ENCODE measurements at regions not wholly inside any gene's neighbourhood (a gene's known extent, or its start where the extent isn't known, plus 50 kb on each side); places are given as distances from the start of the nearest gene placed in this dataset.

DNA sequence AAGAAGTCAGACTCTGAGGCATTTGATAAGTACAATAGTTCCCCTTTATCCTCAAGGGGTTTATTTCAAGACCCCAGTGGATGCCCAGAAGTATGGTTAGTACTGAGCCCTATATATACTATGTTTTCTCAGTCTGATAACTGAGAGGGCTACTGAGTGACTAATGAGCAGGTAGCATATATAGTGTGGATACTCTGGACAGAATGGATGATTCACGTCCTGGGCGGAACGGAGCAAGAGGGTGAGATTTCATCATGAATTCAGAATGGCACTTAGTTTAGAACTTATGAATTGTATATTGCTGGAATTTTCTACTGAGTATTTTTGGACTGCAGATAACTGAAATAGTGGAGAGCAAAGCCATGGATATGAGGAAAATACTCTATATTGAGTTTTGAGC, 457.6 kb downstream of the PLK2 start:
- no peak overlapping the region for H3K4me3 ChIP-seq (ENCODE audit: low read length)
- TF ChIP-seq, protein P1, sequence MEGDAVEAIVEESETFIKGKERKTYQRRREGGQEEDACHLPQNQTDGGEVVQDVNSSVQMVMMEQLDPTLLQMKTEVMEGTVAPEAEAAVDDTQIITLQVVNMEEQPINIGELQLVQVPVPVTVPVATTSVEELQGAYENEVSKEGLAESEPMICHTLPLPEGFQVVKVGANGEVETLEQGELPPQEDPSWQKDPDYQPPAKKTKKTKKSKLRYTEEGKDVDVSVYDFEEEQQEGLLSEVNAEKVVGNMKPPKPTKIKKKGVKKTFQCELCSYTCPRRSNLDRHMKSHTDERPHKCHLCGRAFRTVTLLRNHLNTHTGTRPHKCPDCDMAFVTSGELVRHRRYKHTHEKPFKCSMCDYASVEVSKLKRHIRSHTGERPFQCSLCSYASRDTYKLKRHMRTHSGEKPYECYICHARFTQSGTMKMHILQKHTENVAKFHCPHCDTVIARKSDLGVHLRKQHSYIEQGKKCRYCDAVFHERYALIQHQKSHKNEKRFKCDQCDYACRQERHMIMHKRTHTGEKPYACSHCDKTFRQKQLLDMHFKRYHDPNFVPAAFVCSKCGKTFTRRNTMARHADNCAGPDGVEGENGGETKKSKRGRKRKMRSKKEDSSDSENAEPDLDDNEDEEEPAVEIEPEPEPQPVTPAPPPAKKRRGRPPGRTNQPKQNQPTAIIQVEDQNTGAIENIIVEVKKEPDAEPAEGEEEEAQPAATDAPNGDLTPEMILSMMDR (conservative IDR thresholded peaks at IDR 0.05; ENCODE audit: low read depth, low read length): no peak
- DNase-seq (ENCODE audit: low read depth): no peak

DNA sequence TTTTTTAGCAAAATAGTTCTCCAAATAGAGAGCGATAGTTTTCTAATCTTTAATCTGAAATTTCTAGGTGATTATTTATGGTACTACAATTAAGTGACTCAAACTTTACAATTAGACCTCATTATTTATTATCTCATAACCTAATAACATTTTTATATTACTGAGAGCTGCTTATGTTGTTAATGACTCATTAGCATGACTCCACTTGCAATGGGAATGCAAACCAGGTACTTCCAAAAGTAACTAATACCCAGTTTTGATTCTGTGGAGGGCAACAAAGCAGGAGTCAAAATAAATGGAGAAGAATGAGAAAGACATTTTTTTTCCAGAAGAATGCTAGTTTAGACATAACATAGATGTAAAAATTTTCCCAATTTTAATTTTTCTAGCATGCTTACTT, 466.0 kb downstream of the PLK2 start:
- TF ChIP-seq, protein P1 (conservative IDR thresholded peaks at IDR 0.05; ENCODE audit: low read depth, low read length): no peak
- H3K4me3 ChIP-seq (ENCODE audit: low read length): no peak overlapping the region
- DNase-seq (ENCODE audit: low read depth): no peak

DNA sequence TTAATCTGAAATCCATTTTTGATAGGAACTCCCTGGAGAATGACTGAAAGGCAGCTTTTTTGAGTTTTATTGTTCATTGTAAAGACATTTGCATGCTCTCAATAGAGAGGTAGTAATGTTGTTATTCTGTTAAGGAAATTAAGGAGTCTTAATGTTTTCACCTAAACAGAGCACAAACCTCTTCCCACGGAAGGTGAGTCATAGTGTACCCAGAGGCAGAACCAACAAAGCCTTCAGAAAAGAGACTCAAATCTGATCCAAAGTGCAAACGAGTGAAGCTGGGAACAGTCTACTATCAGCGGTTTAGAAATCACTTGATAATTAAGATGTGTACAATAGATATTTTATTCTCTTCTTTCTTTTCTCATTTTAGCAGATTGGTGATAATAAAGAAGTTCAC, 470.5 kb downstream of the PLK2 start:
- peak; percentile 32 for DNase-seq (ENCODE audit: low read depth)
- TF ChIP-seq, protein P1 (conservative IDR thresholded peaks at IDR 0.05; ENCODE audit: low read depth, low read length): no peak
- no peak overlapping the region for H3K4me3 ChIP-seq (ENCODE audit: low read length)

DNA sequence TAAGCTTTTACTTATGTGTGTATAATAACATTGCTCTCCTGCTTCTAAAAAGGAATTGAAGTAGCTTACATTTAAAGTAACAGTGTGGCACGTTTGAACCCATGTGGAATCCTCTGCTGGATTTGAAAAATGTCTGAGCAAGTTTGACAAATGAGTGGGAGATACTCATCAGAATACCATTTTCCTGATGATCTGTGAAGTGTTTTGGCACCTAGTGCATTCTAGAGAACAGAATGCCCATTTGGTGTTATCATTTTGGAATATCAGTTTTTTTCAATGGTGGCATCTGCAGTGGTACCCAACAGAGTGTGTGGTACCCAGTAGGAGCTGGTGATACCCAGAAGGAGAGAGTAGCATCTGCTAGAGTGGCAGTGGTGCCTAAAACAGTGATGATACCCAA, 471.1 kb downstream of the PLK2 start:
- no peak overlapping the region for H3K4me3 ChIP-seq (ENCODE audit: low read length)
- TF ChIP-seq, protein P1 (conservative IDR thresholded peaks at IDR 0.05; ENCODE audit: low read depth, low read length): no peak
- no peak for DNase-seq (ENCODE audit: low read depth)

DNA sequence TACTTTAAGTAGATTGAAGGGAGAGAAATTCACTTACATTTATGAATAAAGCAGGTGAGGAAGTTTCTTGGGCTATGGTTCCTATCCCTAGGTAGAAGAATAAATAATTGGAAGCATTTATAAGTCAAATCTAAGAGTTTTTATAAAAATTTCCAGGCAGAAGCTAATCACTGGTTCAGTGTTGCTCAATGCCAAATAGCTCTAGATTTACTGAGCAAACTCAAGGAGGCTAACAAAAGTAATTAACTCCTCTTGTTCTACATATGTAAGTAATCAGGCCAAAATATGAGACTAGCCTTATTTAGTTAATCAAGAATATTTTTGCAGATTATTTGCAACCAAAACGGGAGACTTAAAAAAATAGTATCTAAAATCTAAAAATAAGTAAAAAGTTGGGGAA, 472.3 kb downstream of the PLK2 start:
- TF ChIP-seq, protein P1 (conservative IDR thresholded peaks at IDR 0.05; ENCODE audit: low read depth, low read length): no peak
- DNase-seq (ENCODE audit: low read depth): no peak
- no peak overlapping the region for H3K4me3 ChIP-seq (ENCODE audit: low read length)

DNA sequence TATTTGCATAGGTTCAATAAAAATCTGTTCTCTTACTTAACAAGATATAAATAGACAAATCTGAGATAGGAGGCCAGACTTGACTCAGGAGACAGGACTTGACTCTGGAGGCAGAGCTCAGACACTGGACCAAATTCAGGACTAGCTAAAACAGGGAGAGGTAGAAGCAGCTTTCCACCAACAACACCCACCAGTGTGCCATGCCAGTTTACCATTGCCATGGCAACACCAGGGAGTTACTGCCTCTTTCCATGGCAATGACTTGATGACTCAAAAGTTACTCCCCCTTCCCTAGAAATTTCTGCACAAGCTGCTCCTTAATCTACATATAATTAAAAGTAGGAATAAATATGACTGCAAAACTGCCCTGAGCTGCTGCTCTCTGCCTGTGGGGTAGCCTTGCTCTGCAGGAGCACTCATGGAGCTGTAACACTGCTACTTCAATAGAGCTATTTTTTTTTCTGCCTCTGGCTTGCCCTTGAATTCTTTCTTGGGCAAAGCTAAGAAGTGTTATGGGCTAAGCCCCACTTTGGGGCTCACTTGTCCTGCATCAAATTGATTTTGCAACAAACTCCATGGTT, 473.0 kb downstream of the PLK2 start:
- TF ChIP-seq, protein P1 (conservative IDR thresholded peaks at IDR 0.05; ENCODE audit: low read depth, low read length): no peak

DNA sequence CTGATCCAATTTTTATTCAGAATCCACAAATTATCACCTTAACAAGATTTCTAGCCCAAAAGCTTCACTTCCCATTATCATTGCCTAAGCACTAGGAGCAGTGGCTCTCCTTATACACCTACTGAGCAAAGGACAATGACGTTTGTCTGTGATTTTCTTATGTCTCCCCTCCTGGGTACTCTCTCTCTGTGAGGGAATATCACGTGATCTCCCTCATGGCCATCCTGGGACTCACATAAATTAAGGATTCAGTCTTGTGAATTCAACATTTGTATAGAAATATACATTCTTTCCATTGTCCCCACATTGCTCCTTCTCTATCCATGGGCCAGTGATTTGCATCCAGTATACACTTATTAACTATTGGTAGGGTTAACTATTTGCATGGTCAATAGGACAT, 476.5 kb downstream of the PLK2 start:
- H3K4me3 ChIP-seq (ENCODE audit: low read length): no peak overlapping the region

More for the DNA sequence above, 473.0 kb downstream of the PLK2 start:
- DNase-seq (ENCODE audit: low read depth): peak; percentile 42
- H3K4me3 ChIP-seq (ENCODE audit: low read length): no peak overlapping the region

More for the DNA sequence above, 476.5 kb downstream of the PLK2 start:
- DNase-seq (ENCODE audit: low read depth): no peak
- TF ChIP-seq, protein P1 (conservative IDR thresholded peaks at IDR 0.05; ENCODE audit: low read depth, low read length): no peak

Measured in retinal pigment epithelial cell (primary cell).